Kidney (tissue), 13 donors: ENCODE measurements at regions not wholly inside any gene's neighbourhood (a gene's known extent, or its start where the extent isn't known, plus 50 kb on each side); places are given as distances from the start of the nearest gene placed in this dataset.
"Not testable (repeated sequence)": the region's sequence is repeated elsewhere in the genome, so short reads cannot be mapped to it uniquely, and the experiment has no call there.

ENCODE experiments used
- DNase-seq, 5 donors: peaks; one replicate each; pipeline ENCODE4 v3.0.0-alpha.2; 2013 to 2020
- FAIRE-seq: peaks from 2 replicates; lab custom pipeline; 2012; peaks lifted over from hg19 to GRCh38; lab: Jason Lieb, UNC
- H3K27ac ChIP-seq, 2 donors: one replicate each; pipeline ENCODE4 v1.7.0; 2013; ENCODE audit warnings: low read depth in 2 of 2, low read length in 2 of 2, inconsistent platforms in 1 of 2
- H3K27me3 ChIP-seq: one replicate; pipeline ENCODE4 v1.7.1; 2013; ENCODE audit warnings: low read length, inconsistent platforms; ENCODE audit not compliant: control insufficient read depth, insufficient read depth
- H3K36me3 ChIP-seq, 3 donors: one replicate each; pipeline versions ENCODE4 v1.7.0 to v1.7.1; 2013; ENCODE audit warnings: low read length in 3 of 3, control low read depth in 1 of 3, inconsistent platforms in 1 of 3; ENCODE audit not compliant: insufficient read depth in 3 of 3, control insufficient read depth in 2 of 3
- H3K4me1 ChIP-seq, 3 donors: one replicate each; pipeline versions ENCODE4 v1.7.0 to v1.7.1; 2013; ENCODE audit warnings: low read length in 3 of 3, inconsistent platforms in 1 of 3, low read depth in 1 of 3; ENCODE audit not compliant: control insufficient read depth in 2 of 3, insufficient read depth in 2 of 3
- H3K4me3 ChIP-seq, 3 donors: one replicate each; pipeline versions ENCODE4 v1.7.0 to v1.8.1; 2013; ENCODE audit warnings: low read length in 3 of 3, control low read depth in 1 of 3, inconsistent platforms in 1 of 3
- H3K9ac ChIP-seq, 3 donors: one replicate each; pipeline versions ENCODE4 v1.7.0 to v1.7.1; 2013; ENCODE audit warnings: low read length in 3 of 3, control low read depth in 1 of 3, inconsistent platforms in 1 of 3
- H3K9me3 ChIP-seq, 3 donors: one replicate each; pipeline versions ENCODE4 v1.7.0 to v1.7.1; 2013; ENCODE audit warnings: low read length in 3 of 3, control low read depth in 1 of 3, inconsistent platforms in 1 of 3; ENCODE audit not compliant: control insufficient read depth in 2 of 3, insufficient read depth in 1 of 3
- intact Hi-C: fragments of 100-400 bp; cut with DNase I; formaldehyde crosslinking; loops from one replicate; pipeline ENCODE4 v1.11.1; 2022
- TF ChIP-seq, protein P1 (sequence below): IDR thresholded peaks from 3 replicates; pipeline ENCODE4 v1.5.1; 2012; ENCODE audit warnings: mild to moderate bottlenecking, moderate library complexity, borderline replicate concordance; ENCODE audit not compliant: insufficient read depth; ENCODE audit errors: extremely low read depth
- donor health status: control.
- donor health status: control.
- donor health status: control.
- donor health status: control.
- donor health status: control.
- donor health status: DM: yes; HTN: yes; CAD: no.
- donor health status: Normal renal cell carcinoma (clear cell type).

DNA sequence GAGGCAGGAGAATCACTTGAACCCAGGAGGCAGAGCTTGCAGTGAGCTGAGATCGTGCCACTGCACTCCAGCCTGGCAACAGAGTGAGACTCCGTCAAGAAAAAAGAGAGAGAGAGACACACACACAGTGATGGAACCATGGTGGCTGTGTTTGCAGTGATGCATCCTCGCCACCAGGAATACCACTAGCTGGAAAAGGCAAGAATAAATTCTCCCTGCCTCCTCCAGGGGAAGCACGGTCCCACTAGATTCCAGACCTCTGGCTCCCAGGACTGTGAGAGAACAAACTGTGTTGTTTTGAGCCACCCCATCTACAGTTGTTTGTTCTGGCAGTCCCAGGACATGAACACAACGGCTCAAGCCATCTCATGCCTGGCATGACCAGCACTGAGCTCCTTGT is 320.3 kb upstream of the FOXK1 start:
- peaks cover 0 to 1% (median 0%) of the 10 kb centered on the region in 3 donors for H3K9me3 ChIP-seq
- TF ChIP-seq, protein P1, sequence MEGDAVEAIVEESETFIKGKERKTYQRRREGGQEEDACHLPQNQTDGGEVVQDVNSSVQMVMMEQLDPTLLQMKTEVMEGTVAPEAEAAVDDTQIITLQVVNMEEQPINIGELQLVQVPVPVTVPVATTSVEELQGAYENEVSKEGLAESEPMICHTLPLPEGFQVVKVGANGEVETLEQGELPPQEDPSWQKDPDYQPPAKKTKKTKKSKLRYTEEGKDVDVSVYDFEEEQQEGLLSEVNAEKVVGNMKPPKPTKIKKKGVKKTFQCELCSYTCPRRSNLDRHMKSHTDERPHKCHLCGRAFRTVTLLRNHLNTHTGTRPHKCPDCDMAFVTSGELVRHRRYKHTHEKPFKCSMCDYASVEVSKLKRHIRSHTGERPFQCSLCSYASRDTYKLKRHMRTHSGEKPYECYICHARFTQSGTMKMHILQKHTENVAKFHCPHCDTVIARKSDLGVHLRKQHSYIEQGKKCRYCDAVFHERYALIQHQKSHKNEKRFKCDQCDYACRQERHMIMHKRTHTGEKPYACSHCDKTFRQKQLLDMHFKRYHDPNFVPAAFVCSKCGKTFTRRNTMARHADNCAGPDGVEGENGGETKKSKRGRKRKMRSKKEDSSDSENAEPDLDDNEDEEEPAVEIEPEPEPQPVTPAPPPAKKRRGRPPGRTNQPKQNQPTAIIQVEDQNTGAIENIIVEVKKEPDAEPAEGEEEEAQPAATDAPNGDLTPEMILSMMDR, result no peak
- intact Hi-C loops, result no loop called here
- no peak overlapping the region for H3K9ac ChIP-seq
- DNase-seq (no peak), FAIRE-seq (no peak)
- no peak overlapping the region for H3K27ac ChIP-seq
- no peak overlapping the region for H3K4me3 ChIP-seq
- H3K27me3 ChIP-seq, result no peaks in the 10 kb centered on the region
- H3K4me1 ChIP-seq, result no peaks in the 10 kb centered on the region
- no peaks in the 10 kb centered on the region for H3K36me3 ChIP-seq

DNA sequence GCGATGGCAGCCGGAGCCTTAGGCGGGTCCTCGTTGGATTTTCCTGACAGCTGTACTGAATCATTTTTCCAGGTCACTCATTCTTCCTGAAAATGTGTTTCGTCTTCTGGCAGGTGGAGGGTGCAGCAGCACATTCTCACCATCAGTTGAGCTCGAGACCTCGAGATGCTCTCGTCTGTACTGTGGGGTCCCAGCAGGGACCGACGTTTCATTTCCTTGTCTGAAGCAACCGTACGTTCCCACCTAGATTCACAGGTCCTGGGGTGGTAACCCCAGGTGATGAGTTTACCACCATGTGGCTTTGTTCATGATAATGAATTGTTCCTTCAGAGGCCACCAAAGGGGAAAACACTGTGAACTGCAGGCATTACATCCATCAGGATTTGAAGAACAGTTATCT is 298.5 kb upstream of the FOXK1 start:
- Histone ChIP-seq H3K4me1 (no peaks in the 10 kb centered on the region), H3K27me3 (no peaks in the 10 kb centered on the region), H3K27ac (no peak overlapping the region), H3K9me3 (peaks cover 0 to 18% (median 0%) of the 10 kb centered on the region in 3 donors), H3K4me3 (no peak overlapping the region), H3K9ac (no peak overlapping the region), H3K36me3 (no peaks in the 10 kb centered on the region)
- intact Hi-C loops, result no loop called here
- no peak for DNase-seq
- TF ChIP-seq, protein P1, result no peak
- no peak for FAIRE-seq

DNA sequence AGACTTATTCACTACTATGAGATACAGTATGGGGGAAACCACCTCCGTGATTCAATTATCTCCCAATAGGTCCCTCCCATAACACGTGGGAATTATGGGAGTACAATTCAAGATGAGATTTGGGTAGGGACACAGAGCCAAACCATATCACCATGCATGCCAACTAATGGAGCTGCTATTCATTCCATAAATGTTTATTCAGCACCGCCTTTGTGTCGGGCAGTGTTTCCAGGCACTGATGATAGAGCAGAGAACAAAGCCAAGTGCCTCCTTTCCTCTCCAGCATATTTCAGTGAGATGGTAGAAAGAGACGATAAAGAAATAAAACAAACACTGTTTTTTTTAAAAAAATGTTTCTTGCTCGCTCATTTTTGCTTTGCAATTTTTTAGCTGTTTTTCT is 295.9 kb upstream of the FOXK1 start:
- FAIRE-seq (no peak), DNase-seq (no peak)
- Histone ChIP-seq H3K9ac (no peak overlapping the region), H3K27me3 (no peaks in the 10 kb centered on the region), H3K4me3 (no peak overlapping the region), H3K36me3 (no peaks in the 10 kb centered on the region), H3K9me3 (no peaks in the 10 kb centered on the region), H3K4me1 (no peaks in the 10 kb centered on the region), H3K27ac (no peak overlapping the region)
- intact Hi-C loops, result no loop called here
- TF ChIP-seq, protein P1, result no peak

DNA sequence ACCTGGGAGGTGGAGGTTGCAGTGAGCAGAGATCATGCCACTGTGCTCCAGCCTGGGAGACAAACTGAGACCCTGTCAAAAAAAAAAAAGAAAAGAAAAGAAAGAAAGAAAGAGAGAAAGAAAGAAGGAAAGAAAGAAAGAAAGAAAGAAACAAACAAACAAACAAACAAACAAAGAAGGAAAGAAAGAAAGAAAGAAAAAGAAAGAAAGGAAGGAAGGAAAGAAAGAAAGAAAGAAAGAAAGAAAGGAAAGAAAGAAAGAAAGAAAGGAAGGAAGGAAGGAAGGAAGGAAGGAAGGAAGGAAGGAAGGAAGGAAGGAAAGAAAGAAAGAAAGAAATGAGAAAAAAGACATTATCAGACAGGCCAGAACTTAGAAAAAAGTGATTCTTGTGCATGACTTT is 291.0 kb upstream of the FOXK1 start:
- FAIRE-seq, H3K27me3 ChIP-seq, H3K36me3 ChIP-seq, H3K9me3 ChIP-seq, H3K4me1 ChIP-seq, H3K9ac ChIP-seq, intact Hi-C loops, DNase-seq, H3K4me3 ChIP-seq, H3K27ac ChIP-seq: not testable (repeated sequence)
